COR-L47 (cell line): ENCODE measurements at regions not wholly inside any gene's neighbourhood (a gene's known extent, or its start where the extent isn't known, plus 50 kb on each side); places are given as distances from the start of the nearest gene placed in this dataset.

Experiments used
- DNase-seq: peaks from one replicate; lab custom pipeline; 2025; lab: John Stamatoyannopoulos, UW

DNA sequence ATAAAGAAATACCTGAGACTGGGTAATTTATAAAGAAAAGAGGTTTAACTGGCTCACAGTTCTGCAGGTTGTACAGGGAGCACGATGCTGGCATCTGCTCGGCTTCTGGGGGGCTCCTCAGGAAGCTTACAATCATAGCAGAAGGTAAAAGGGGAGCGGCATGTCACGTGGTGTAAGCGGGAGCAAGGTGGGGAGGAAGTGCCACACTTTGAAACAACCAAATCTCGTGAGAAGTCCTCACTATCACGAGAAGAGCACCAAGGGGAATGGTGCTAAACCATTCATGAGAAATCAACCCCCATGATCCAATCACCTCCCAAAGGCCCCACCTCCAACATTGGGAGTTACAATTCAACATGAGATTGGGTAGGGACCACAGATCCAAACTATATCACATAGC is 67.7 kb downstream of the AKR1B1 start:
- no peak for DNase-seq

DNA sequence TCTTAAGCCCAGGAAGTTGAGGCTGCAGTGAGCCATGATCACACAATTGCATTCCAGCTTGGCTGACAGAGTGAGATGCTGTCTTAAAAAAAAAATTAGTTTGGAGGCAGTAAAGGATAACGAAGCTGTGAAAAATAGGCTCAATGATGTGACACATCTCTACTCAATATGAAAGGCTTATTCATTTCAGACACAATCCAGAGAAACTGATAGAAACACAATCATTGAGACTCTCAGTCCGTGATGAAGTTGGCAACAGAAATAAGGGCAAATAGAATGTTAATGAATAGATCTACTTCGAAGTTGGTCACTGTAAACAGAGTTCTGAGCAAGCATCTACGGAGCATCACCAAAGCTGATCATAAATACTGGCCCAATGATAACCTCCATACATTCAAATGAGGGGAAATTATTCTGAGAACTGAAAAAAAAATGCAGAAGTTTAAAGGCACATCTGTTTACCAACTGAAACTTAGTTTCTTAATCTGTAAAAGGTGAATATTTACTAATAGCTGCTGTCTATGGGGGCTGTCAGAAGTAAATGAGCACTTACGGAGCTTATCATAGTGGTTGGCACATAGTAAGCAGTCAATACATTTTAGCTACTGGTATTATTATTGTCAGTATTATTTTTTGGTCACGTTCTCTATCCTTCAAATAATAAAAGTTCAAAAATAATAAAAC is 70.4 kb downstream of the AKR1B1 start:
- no peak for DNase-seq

DNA sequence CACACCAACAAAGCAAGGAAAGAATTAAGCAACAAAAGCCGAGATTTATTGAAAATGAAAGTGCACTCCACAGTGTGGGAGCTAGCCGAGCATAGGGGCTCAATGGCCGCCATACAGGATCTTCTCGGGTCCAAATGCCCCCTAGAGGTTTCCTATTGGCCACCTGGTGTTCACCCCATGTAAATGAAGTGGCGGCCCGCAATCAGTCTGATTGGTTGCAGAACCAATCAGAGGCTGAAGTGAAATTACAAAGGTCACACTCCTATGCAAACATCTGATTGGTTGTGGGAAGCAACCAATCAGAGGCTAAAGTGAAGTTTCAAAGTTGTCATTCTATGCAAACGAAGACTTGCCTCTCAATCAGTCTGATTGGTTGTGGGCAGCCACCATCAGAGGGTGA is 61.8 kb upstream of the SLC35B4 start:
- DNase-seq: no peak

DNA sequence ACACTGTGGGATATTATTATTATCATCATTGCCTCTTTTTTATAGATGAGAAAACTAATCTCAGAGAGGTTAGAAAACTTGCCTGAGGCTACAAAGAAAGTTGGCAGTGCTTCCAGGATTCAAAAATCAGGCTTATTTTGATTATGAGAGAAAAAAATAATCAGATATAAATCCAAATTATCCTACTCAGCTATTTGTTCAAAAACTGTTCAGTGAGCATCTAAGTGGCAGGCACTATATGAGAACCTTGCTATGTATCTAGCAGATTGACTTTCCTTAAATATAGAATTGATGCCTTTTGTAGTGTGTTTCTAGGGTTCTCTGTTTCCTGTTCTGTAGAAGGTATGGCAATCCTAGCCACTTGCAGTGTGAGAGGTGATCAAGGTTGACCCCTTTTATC is 60.0 kb upstream of the SLC35B4 start:
- no peak for DNase-seq

DNA sequence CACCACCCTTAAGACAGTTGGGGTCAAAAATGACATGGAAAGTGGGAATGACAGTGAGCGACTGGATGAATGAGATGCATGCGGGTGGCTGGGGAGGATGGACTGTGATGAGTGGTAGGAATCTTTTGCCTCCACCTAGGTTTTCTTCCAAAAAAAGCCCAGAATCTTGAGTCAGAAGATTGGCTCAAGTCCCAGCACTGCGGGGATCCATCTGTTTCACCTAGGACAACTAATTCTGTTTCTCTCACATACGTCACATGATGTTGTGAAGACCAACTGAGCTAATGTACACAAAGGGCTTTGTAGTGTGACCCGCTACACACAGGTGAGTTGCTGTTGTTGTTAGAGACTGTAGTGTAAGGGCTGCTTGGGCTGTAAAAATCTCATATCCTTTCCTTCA is 58.5 kb upstream of the SLC35B4 start:
- no peak for DNase-seq

DNA sequence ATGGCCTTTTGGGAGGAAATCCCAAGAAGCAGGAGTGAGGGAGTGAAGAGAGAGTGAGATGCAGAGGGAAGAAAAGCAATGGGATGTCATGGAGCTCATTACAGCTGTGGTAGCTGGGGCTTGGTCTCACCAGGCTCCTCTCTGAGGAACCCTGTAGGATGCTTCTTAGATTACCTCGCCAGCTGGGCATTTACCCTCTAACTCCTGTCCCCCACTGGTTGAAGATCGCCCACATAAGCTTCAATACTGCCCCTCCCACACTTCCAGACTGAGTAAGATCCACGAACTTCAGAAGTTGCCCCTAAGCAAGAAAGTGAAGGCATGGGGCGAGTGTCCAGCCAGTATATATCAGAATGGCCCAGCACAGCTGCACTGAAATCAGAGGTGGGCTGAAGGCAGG is 58.1 kb upstream of the SLC35B4 start:
- DNase-seq: no peak

DNA sequence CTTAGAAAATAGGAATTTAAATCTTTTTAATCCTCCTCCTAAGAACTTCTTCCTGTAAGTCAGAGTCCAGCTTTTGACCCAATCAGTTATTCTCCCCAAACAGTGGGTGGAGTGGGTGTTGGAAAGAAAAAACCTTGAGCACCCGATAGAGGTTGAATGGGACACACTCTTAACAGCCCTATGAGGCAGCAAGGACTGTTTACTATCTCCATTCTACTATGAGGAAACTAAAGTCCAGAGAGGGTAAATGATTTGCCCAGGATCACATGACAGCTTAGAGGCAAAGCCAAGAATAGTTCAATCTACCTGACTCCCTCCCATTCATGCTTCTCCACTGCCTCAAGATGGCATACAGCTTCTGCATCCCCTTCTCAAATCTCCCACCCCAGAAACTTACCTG is 57.6 kb upstream of the SLC35B4 start:
- no peak for DNase-seq

DNA sequence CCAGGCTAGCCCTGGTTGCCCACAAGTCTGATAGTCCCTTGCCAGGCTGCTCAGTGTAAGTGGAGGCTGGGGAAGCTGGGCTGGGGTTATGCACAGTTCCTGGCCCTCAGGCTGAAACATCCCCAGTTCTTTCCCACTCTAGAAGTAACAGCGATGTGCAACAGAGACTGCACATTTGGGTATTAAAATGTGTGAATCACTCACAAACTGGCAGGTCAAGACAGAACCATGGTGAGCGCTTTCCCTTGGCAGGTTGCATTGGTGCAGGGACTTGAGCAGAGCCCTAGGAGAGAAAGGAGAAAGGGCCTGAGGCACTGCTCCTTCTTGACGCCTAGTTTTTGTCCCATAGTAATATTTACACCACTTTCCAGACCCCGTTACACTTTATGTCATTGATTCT is 56.1 kb upstream of the SLC35B4 start:
- no peak for DNase-seq

DNA sequence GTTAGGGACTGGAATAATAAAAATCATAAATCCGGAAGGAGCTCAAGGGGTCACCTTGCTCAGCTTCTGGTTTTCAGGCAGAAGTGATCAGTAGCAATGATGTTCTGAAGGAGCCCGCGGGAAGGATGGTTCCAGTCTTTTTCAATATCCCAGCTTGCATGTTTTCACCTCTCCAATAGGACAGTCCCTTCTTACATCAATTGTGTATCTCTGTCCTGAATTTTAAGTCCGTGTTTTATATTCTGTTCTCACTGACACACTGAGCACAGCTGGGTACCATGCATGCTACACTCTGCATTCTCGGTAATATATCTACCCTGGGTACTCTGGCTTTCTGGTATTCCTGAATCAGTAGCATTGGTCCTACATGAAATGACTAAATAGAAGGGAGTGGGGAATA is 55.2 kb upstream of the SLC35B4 start:
- DNase-seq: no peak

DNA sequence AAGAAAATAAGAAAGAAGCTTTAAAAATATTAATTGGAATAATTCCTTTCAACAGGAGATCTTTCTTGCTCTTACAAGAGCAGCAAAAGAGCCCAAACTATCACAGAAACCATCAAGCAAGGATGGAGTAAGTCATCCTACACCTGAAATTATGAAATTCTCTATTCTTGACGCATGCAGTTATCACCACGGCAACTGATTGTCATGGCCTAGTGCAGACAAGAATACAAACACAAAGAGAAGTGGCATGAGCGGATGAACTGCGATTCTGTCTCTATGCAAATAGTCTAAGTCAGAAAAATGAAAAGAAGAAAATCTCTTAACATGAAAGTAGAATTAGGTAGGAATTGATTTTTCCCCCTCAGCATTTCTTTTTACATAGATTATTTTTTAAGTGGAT is 54.8 kb upstream of the SLC35B4 start:
- DNase-seq: peak; percentile 44

DNA sequence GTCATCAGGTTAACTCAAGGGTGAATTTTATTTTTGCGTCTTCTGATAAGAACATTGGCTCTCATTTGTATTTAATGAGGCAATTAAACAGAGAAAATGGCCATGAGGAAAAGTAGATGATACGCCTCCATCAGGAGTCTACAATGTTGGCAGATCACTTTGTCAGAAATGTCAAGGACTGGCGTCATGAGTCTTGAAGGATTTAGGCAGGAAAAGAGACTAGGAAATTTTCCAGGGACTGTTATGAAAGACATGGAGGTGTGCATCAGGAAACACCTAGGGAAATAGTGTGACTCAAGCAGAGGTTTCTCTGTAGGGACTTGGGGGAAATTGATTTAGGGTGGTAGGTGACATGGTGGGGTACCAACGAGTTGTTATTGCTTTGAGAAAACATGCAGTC is 53.4 kb upstream of the SLC35B4 start:
- no peak for DNase-seq

DNA sequence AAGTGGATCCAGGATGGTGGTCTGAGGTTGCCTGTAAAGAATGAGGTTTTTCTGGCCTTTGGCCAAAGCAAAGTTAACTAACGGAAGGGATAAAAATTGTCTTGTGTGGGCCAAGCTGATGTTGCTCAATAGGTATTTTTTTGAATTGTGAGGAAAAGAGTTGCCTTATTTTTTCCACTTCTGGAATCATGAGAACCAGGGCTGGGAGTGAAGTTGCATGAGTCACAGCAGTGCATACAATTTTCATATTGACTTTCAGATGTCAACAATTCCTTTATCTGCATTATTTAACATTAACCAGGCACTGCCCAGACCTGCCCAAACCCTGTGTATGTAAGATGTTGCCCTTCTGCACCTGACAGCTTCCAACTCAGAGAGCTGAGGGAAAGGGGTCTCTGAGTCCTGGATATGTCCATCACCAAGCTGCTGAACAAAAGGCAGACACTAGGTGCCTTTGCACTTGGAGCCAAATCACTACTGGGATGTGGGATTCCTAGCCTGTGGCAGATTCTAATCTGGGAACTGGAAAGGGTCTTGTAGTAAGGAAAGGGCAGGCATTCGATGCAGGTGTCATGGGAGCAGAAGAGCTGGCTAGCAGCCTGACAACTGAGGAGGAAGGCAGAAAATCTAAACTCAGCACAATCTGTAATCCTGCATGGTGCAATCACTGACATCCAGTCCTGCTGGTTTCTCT is 52.3 kb upstream of the SLC35B4 start:
- DNase-seq: no peak

DNA sequence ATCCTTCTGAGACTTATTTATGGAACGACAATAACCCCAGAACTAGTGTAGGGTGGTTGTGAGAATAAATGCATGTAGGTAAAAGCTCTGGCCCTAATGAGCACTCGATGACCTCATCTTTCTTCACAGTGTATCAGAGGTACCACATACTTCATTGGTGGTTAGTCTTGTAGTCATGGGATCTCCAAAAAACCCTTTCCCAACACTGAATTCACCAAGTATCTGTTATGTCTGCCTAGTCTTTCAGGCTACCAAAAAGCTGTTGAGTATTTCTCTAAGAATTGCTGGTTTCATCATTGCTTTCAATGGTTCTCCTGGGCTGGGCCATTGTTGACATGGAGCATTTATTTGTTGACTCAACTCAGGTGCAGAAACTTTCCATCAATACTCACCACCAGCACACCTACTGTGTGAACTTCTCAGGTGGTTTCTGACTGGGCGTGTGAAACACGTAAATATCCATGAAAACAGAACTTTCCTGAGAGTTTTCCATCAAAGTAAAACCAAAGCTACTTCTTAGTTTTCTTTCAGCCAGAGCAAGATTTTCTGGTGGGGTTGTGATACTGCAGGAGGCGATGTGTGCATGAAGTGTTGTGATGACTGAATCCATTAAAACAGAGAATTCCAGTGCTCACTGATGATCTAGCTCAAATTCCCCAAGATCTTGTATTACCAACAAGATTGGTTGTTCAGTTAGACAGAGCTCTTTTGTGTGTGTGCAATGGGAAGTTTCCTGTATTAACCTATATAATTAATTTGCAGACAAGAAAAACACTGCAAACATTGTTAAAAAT is 51.4 kb upstream of the SLC35B4 start:
- DNase-seq: no peak
